NCI-H1092 treated with DMSO at 0.1 percent for 48 hours (cell line): ENCODE measurements at regions not wholly inside any gene's neighbourhood (a gene's known extent, or its start where the extent isn't known, plus 50 kb on each side); places are given as distances from the start of the nearest gene placed in this dataset.
"Not testable (repeated sequence)": the region's sequence is repeated elsewhere in the genome, so short reads cannot be mapped to it uniquely, and the experiment has no call there.

Experiments used
- DNase-seq: peaks from one replicate; lab custom pipeline; 2025; lab: John Stamatoyannopoulos, UW

DNA sequence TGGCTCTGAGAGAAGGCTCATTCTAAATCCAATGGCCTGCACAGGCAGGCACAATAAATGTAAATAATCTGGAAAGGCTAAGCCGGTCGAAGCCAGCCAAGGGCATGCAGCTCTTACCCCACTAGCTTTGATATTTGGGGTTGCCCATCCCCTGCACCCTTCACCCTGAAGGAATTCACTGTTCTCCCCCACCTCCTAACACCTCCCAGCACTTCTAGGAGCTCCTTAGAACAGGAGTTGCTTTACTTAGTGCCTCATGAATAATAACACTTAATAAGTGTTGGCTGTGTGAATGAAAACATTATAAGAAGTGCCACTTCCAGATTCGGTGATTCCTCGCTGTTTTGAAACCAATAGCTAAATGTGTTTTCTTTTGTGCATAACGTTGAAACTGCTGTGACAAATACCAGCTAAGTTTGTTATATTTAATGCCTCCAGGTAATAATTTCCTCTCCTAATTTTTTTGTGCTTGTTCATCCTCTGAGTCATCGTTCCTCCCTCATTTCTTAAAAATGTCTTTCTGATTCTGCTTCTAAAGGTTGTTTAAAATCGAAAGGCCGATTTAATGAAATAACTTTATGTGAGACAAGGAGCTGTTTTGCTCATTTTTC is 458.8 kb downstream of the METTL4 start:
- DNase-seq, result no peak

DNA sequence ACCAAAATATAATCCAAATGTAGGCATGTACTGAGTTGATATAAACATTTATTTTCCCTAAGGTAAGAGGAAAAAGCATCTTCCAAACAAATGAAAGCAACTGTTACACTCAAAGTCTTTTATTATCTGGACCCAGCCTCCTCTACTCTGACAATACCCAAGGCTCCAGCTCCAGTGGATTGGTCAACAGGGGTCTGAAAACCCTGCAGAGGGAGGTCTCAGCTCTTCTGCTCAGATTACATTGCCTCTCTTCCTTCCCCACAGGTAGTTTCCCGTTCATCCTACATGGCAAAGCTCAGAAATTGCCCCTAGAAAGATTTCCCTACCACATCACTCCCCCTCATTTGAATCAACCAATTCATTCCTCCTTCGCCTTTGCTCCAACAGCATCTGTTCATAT is 457.0 kb downstream of the METTL4 start:
- DNase-seq, result no peak

DNA sequence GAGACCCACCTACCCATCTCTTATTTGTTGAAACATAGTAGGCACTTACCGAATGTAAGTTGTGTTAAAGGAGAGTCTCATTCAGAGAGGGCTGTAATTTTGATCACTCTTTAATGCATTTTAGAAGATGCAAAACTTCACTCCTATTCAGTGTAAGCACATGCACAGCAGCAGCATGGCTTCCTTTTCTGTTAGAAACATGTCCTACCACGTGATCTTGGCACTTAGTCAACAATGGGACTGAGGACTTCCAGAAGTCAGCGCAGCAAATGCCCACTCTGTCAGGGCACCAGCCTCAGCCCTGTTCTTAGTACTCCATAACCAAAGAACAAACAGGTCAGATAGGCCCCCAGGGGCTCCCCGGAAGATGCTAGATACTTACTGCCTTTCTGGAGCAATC is 456.5 kb downstream of the METTL4 start:
- DNase-seq, result no peak

DNA sequence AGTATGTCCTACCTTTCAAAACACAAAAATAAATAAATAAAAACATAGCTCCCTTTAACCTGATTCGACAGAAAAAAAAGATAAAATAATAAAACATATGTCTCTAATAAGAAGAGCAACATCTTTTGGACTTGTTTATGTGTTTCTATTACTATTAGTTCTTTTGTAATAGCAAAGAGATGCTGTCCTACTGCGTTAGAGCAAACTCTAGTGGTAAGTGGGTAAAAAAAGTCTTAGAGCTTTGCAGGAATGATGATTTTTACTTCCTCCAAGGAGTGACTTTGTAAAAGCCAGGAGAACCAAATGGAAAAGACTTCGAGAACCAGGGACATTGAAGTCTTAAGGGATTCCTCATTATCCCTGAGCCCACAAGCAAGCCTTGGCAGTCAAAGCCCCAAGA is 450.1 kb downstream of the METTL4 start:
- no peak for DNase-seq

DNA sequence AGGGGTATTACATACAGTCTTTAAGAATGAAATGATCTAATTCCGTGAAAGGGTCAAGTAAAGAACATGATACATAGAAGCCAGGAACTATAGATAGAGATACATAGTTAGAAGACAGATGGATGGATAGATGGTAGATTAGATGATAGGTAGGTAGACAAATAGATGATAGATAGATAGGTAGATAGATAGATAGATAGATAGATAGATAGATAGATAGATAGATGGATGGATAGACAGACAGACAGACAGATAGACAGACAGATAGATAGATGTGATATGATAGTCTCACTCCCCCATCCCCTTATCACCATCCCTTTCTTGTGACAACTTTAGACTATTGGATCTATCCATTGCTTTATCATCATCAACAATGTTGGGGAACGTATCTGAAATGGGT is 448.2 kb downstream of the METTL4 start:
- DNase-seq, result no peak

DNA sequence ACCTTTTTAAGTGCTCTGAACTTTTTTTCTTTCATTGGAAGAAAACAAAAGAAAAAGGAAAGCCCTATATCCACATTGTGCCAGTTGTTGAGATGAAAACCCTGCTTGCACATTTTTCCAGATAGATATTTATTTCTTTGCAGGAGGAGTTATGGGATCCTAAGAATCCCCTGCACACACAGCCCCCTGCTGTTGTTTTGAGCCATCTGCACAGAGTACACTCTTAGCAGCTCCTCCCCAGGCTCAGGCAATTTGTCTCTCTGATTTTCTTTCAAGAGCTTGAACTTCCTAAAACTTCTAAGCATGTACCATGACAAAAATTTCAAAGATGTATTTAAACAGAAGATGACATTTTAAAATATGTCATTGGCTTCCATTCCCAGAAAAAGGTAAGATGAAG is 436.9 kb downstream of the METTL4 start:
- no peak for DNase-seq

DNA sequence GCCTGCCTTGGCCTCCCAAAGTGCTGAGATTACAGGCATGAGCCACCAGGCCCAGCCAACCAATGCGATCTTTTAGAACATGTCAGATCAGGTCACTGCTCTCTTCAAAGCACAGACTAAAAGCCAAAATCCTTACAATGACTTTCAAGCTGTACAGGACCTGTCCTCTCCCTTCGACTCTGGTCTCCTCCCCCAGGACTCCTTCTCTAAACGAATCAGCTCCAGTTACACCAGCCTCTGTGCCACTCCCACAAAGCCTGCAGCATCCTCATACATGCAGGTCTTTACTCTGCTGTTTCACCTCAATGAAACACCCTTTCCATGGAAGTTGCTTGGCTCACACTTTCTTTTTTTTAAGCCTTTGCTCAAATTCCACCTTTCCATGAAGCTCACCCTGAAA is 436.0 kb downstream of the METTL4 start:
- no peak for DNase-seq

DNA sequence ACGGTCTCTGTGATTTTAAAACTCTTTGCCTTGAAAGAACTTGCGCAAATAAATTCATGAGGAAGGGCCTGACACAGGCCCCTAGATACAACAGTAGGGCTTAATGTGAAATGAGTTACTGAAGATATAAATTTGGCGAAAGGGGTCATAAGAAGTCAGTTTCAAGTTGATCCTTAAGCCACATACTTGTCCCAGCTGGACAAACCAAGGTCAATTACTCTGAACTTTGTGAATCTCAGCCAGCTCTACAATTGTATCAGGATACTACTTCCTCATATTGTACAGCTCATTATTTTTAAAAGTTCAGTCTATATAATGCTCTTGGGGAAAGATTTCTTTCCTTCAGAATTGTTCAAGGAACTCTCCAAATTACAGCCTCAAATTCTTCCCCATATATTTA is 432.8 kb downstream of the METTL4 start:
- DNase-seq, result no peak

DNA sequence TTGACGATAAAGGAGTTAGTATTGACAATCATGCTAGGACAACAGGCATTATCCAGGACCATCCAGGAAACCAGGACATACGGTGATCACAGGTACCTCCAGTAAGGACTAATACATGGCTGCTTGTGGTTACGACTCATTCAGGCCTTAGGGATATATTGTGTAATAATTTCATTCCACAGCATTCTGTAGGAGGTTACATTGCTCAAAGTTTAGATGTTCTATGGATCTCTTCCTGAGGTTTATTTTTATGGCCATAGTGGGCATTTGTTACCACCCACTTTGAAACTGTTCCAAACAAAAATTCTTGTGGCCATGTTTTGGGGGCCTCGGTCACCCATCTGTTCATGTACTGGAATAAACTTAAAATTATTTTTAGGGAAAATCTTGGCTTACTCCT is 431.6 kb downstream of the METTL4 start:
- DNase-seq, result no peak

DNA sequence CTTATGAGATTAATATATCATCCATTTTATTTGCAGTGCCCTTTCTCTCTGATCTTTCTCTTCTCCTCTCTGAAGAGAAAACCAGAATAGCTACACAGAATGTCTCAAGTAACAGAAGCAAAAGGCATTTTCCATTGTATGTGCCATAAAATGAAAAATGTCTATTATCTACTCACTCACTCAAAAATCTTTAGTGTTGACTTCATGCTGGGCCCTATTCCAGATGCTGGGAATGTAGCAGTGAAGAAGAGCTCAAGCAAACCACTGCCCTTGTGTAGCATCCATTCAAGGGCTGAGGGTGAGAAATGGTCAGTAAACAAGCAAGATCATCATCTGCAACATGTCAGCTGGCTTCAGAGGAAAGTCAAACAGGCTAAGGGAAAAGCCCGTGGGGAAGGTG is 427.7 kb downstream of the METTL4 start:
- DNase-seq, result no peak

DNA sequence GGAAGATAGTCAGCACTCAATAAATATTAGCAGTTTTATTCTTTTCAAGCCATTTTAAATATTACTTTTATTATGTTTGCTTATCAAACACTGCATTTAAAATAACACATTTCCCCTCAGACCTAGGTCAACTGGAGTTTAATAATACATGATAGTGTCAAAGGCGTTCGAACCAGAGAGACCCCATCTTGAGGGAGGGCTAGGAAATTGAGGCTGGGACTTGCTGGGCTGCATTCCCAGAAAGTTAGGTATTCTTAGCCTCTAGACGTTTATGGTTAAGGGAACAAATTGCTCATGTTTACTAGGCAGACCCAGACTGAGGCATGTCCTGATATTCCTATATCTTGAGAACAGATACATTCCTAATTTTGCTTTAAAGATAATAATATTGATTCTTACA is 426.5 kb downstream of the METTL4 start:
- no peak for DNase-seq

DNA sequence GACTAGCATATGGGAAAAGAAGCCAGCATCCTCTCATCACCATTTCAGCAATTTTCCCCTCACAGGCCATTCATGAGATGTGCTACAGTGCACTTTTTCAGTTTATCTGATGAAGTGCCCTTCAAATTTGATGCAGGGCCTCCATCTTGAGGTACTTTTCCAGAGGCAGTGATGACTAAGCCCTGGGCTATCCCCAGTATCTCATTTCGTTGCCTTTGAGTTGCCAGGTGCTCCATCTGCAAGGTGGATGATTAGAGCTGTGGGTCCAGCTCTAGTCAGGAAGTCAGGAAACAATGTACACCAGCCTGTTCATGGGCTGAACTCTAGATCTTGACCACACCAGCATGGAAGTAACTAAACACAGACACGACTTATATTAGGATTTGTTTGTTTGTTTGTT is 425.2 kb downstream of the METTL4 start:
- DNase-seq, result no peak

DNA sequence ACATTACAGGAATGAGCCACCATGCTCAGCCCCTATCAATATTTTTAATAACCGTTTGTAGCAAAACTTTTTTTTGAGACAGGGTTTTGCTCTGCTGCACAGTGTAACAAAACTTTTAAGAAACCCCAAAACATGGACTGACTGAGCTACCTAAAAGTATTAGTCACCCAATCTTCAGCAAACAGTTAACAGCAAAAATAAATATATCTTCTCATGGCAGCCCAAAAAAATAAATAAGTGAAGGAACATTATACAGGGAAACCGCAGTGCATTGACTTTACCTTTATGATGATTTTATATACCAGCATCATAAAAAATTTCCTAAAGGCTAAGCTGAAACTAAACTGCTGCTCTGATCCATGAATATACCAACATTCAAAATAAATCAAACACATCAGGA is 424.6 kb downstream of the METTL4 start:
- DNase-seq, result no peak

DNA sequence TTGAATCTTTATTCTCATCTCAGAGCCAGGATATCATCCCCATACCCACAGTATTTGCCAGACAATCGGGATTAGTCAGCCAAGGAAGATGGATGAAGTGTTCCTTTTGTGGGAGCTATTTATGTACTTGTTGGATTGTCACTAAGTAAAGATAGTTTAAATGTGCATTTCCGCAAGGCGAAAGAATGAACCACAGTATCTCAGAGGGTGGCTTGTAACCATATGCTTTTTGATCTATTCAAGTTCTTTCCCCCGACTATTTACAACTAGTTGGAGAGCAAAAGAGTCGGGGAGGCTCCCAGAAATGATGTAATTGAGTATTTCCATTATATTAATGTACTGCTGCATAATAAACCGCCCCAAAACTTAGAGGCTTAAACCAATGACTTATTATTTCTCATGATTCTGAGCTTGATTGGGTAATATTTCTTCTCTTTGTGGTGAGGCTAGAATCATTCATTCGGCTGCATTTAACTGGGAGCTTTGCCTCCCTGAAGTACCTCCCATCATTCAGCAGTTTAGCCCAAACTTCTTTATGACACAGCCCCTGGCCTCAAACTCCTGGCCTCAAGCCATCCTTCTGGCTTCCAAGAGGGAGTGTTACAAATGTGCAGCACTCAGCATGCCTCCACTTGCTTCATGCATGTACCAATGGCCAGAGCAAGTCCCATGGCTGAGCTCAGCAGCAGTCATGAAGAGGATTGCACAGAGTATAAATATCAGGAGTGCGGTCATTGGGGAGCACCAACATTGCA is 423.7 kb downstream of the METTL4 start:
- DNase-seq, result no peak

DNA sequence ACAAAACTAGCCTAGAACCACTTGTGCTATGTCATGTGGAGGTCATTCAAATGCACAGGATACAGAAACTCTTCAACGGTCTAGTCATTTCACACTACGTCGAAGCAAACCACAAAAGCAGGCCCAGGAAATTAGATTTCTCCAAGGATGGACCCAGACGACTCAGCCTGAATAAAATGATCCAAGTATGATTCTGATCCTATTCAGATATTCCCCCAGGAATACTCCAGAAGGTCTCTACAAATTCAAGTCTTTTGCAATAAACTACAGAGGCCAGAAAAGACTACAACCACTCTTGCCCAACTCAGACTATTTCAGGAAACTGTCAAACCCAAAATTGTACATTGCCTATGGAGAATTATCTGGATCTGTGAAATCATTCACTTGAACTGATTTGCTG is 422.5 kb downstream of the METTL4 start:
- no peak for DNase-seq

DNA sequence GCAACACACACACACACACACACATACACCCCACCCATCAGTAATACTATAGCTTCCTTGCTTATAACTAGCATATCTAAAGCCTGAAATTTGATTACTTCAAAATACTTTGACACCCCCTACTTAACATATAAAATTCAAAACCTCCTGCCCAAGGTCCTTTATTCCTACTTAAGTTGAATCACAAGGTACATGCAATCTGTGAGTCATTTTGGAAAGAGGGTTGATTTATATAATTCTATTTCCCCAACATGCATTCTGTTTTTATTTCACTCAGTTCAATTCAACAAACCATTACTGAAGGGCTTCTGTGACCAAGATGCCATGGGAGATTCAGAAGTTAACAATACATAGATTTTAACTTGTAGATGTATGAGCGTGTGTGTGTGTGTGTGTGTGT is 420.7 kb downstream of the METTL4 start:
- no peak for DNase-seq

DNA sequence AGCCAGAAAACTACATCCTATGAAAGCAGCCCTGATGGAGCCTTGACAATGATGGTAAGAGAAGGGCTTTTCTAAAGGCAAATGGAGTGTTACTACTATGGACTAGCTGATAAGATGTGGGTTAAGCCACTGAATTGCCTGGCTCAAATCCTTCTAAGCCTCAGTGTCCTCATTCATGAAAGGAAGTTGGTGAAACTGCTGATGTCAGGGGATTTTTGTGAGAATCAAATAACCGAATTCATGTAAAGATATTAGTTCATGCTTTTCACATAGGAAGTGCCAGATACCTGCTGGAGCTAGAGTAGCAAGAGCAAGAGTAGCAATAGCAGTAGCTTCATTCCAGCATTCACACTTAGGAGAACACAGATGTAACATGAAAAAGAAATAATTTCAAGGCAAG is 417.0 kb downstream of the METTL4 start:
- DNase-seq, result no peak

DNA sequence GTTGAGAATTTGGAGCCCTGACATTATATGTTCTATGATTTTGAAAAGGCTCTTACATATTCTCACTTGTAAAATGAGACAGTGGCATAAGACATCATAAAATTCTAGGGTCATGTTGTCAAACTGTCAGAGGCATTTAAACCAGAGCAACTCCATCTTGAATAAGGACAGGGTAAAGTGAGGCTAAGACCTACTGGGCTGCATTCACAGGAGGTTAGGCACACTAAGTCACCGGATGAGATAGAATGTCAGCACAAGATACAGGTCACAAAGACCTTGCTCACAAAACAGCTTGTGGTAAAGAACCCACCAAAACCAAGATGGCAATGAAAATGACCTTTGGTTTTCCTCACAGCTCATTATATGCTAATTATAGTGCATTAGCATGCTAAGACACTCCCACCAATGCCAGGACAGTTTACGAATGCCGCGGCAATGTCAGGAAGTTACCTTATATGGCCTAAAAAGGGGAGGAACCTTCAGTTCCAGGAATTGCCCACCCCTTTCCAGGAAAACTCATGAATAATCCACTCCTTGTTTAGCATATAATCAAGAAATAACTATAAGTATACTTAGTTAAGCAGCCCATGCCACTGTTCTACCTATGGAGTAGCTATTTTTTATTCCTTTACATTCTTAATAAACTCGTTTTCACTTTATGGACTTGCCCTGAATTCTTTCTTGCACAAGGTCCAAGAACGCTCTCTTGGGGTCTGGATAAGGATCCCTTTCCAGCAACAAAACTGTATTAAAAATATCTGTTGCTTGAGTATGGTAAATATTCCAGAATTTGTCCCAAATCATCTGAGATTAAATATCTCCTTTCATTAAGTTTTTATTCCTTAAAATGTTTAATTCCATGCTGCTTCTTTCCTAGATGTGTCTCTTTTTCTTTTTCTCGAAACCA is 406.4 kb downstream of the METTL4 start:
- no peak for DNase-seq

DNA sequence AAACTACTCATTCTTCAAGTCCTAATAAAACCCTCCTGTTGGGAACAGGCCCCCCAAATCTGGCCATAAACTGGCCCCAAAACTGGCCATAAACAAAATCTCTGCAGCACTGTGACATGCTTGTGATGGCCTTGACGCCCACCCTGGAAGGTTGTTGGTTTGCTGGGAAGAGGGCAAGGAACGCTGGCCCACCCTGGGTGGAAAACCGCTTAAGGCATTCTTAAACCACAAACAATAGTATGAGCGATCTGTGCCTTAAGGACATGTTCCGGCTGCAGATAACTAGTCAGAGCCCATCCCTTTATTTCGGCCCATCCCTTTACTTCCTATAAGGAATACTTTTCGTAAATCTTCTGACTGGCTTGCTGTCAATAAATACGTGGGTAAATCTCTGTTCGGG is 404.4 kb downstream of the METTL4 start:
- not testable (repeated sequence) for DNase-seq

DNA sequence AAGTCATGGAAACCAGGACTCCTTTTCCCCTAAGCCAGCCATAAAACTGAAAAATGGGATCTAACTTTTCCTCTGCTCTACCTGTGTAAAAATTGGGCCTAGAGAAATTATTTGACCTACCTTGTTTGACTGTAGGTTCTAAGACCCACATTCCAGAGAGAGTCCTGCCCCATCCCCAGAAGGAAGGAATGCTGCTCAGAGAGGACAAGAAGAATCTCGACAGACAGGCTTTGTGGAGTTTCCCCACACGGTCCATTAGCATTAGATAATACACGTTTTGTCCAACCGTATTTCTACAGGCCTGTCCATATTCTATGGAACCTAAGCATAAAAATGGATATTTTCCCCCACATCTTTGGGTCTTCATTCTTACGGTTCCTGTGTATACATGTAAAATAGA is 403.3 kb downstream of the METTL4 start:
- no peak for DNase-seq

DNA sequence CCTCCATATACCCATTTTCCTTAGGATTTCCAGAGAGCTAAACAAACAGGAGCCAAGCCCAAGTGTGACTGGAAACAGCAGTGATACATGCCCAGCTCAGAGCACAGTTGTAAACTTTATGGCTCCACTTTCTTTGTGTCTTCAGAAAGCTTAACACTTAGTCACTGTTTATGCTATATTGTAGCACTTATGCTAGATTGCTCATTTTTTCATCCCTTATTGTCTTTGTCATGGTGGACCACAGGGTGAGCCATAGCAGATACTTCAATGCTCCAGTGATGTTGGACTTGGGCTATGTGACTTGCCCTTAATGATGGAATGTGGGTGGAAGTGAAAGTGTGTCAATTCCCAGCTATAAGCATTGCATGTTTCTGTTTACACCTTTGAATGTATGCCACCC is 401.6 kb downstream of the METTL4 start:
- DNase-seq, result no peak

DNA sequence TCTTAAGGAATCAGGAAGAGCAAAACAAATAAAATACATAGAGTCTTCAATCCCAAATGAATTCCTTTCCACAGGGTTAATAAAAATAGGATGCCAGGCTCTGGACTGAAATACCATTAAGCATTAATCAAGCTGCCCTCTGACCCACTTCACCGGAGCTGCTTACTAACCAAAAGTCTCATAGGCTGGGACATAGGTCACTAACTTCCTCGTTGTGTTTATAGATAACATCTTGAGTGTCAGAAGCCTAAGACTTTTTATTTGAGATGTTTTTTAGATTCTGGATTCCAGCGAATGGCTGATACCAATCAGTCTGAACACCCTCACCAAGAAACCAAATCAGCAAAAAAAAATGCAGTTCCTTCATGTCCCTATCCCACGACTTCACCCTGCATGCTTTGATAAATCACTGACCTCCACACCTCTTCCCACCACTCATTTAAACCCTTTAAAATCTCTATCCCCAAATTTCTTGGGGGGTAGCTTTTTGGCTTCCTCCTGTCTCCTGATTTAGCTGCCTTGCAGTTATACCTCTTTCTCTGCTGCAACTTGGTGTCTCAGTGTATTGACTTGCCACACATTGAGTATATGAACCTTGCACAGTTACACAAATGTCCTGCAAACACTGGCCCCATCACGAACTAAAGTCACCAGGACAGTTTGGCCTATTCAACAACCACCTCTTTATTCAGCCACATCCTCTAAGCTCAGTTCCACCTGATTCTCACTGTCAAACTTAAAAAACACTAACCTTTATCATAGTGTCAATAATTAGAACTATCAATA is 399.3 kb downstream of the METTL4 start:
- no peak for DNase-seq
